NCI-H1092 (cell line): ENCODE measurements at regions not wholly inside any gene's neighbourhood (a gene's known extent, or its start where the extent isn't known, plus 50 kb on each side); places are given as distances from the start of the nearest gene placed in this dataset.

Experiments
- DNase-seq: peaks from one replicate; lab custom pipeline; 2025; lab: John Stamatoyannopoulos, UW

- DNase-seq: no peak
Observed at GRCh38 chr10:113368666-113369364, 184.0 kb upstream of the HABP2 start.

- DNase-seq: no peak
Observed at GRCh38 chr10:113369365-113369694, 183.5 kb upstream of the HABP2 start.

- DNase-seq: no peak
Observed at GRCh38 chr10:113376428-113376827, 176.4 kb upstream of the HABP2 start.

GRCh38 chr10:113379091-113379490 is 173.8 kb upstream of the HABP2 start:
- no peak for DNase-seq

- no peak for DNase-seq
Observed at GRCh38 chr10:113381416-113381815, 171.4 kb upstream of the HABP2 start.

- no peak for DNase-seq
Observed at GRCh38 chr10:113381981-113382509, 170.8 kb upstream of the HABP2 start.

GRCh38 chr10:113382691-113383090 is 170.2 kb upstream of the HABP2 start:
- DNase-seq: no peak

GRCh38 chr10:113384181-113384580 is 168.7 kb upstream of the HABP2 start:
- no peak for DNase-seq

GRCh38 chr10:113385021-113385999 is 167.5 kb upstream of the HABP2 start:
- peak; percentile 34 for DNase-seq

- DNase-seq: no peak
Observed at GRCh38 chr10:113386005-113386404, 166.8 kb upstream of the HABP2 start.

GRCh38 chr10:113389969-113390368 is 162.9 kb upstream of the HABP2 start:
- no peak for DNase-seq

- DNase-seq: no peak
Observed at GRCh38 chr10:113390896-113391295, 162.0 kb upstream of the HABP2 start.

GRCh38 chr10:113397047-113397446 is 155.8 kb upstream of the HABP2 start:
- no peak for DNase-seq

GRCh38 chr10:113399065-113399464 is 153.8 kb upstream of the HABP2 start:
- DNase-seq: no peak

GRCh38 chr10:113402602-113403001 is 150.3 kb upstream of the HABP2 start:
- DNase-seq: no peak

- DNase-seq: no peak
Observed at GRCh38 chr10:113407218-113407617, 145.6 kb upstream of the HABP2 start.

- no peak for DNase-seq
Observed at GRCh38 chr10:113409175-113409574, 143.7 kb upstream of the HABP2 start.

- no peak for DNase-seq
Observed at GRCh38 chr10:113410618-113411017, 142.2 kb upstream of the HABP2 start.

GRCh38 chr10:113411456-113411855 is 141.4 kb upstream of the HABP2 start:
- DNase-seq: no peak

- no peak for DNase-seq
Observed at GRCh38 chr10:113412161-113412560, 140.7 kb upstream of the HABP2 start.

- DNase-seq: no peak
Observed at GRCh38 chr10:113414543-113414942, 138.3 kb upstream of the HABP2 start.

- no peak for DNase-seq
Observed at GRCh38 chr10:113415246-113415645, 137.6 kb upstream of the HABP2 start.
